ENCODE measurements at regions not wholly inside any gene's neighbourhood (a gene's known extent, or its start where the extent isn't known, plus 50 kb on each side); places are given as distances from the start of the nearest gene placed in this dataset.

- no peak for TF ChIP-seq CTCF (IDR thresholded peaks at IDR 0.05; ENCODE audit: control insufficient read depth, insufficient read depth, low read depth, low read length, missing control alignments)
- no peak for DNase-seq (ENCODE audit: low read depth)
- no peak overlapping the region for H3K4me3 ChIP-seq (ENCODE audit: control insufficient read depth, low read depth, low read length)
These were observed 1088.5 kb upstream of the TMEM132C start for GRCh38 chr12:127178463-127178862.

GRCh38 chr12:127179176-127179575 is 1087.8 kb upstream of the TMEM132C start:
- TF ChIP-seq CTCF (IDR thresholded peaks at IDR 0.05; ENCODE audit: control insufficient read depth, insufficient read depth, low read depth, low read length, missing control alignments): no peak
- DNase-seq (ENCODE audit: low read depth): no peak
- H3K4me3 ChIP-seq (ENCODE audit: control insufficient read depth, low read depth, low read length): no peak overlapping the region

- TF ChIP-seq CTCF (IDR thresholded peaks at IDR 0.05; ENCODE audit: control insufficient read depth, insufficient read depth, low read depth, low read length, missing control alignments): no peak
- no peak overlapping the region for H3K4me3 ChIP-seq (ENCODE audit: control insufficient read depth, low read depth, low read length)
- DNase-seq (ENCODE audit: low read depth): no peak
These were observed 1085.0 kb upstream of the TMEM132C start for GRCh38 chr12:127182018-127182417.

GRCh38 chr12:127189992-127190391 is 1077.0 kb upstream of the TMEM132C start:
- no peak for TF ChIP-seq CTCF (IDR thresholded peaks at IDR 0.05; ENCODE audit: control insufficient read depth, insufficient read depth, low read depth, low read length, missing control alignments)
- no peak overlapping the region for H3K4me3 ChIP-seq (ENCODE audit: control insufficient read depth, low read depth, low read length)
- no peak for DNase-seq (ENCODE audit: low read depth)

- no peak for TF ChIP-seq CTCF (IDR thresholded peaks at IDR 0.05; ENCODE audit: control insufficient read depth, insufficient read depth, low read depth, low read length, missing control alignments)
- H3K4me3 ChIP-seq (ENCODE audit: control insufficient read depth, low read depth, low read length): no peak overlapping the region
- no peak for DNase-seq (ENCODE audit: low read depth)
These were observed 1075.8 kb upstream of the TMEM132C start for GRCh38 chr12:127191129-127191528.

- H3K4me3 ChIP-seq (ENCODE audit: control insufficient read depth, low read depth, low read length): no peak overlapping the region
- no peak for DNase-seq (ENCODE audit: low read depth)
- no peak for TF ChIP-seq CTCF (IDR thresholded peaks at IDR 0.05; ENCODE audit: control insufficient read depth, insufficient read depth, low read depth, low read length, missing control alignments)
These were observed 1074.6 kb upstream of the TMEM132C start for GRCh38 chr12:127192391-127192790.

- no peak overlapping the region for H3K4me3 ChIP-seq (ENCODE audit: control insufficient read depth, low read depth, low read length)
- DNase-seq (ENCODE audit: low read depth): no peak
- no peak for TF ChIP-seq CTCF (IDR thresholded peaks at IDR 0.05; ENCODE audit: control insufficient read depth, insufficient read depth, low read depth, low read length, missing control alignments)
These were observed 1073.6 kb upstream of the TMEM132C start for GRCh38 chr12:127193341-127193740.
